Breast epithelium (tissue), 3 donors: ENCODE measurements at regions not wholly inside any gene's neighbourhood (a gene's known extent, or its start where the extent isn't known, plus 50 kb on each side); places are given as distances from the start of the nearest gene placed in this dataset.

Experiments
- POLR2AphosphoS5 ChIP-seq, 3 donors: sonication (generic); formaldehyde crosslinking; IDR thresholded peaks; one replicate each; pipeline ENCODE4 v1.6.1; 2017; ENCODE audit warnings: antibody characterized with exemption in 3 of 3
- TF ChIP-seq, protein P1 (sequence below), 3 donors: fragments of 450-650 bp; IDR thresholded peaks; one replicate each; pipeline ENCODE4 v1.5.1; 2016 to 2017; ENCODE audit warnings: antibody characterized with exemption in 3 of 3, mild to moderate bottlenecking in 3 of 3, moderate library complexity in 3 of 3

DNA sequence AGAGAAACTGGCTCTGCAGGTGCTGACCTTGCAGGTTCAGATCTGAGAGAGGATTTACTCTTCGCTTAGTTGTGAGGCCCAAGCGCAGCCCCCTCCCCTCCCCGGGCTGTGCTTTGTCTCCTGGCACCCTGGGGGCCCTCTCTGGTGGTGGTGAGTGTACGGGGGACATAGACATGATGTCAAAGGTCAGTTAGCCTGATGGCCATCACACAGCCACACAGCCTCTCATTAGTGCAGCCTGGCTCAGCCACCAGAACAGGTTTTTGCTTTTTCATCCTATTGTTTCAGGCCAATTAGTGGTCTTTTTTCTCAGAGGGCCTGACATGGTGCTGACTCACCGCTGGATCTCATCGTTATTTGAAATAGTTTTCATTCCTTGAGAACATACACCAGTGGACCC, 437.9 kb downstream of the AACS start:
- TF ChIP-seq, protein P1, sequence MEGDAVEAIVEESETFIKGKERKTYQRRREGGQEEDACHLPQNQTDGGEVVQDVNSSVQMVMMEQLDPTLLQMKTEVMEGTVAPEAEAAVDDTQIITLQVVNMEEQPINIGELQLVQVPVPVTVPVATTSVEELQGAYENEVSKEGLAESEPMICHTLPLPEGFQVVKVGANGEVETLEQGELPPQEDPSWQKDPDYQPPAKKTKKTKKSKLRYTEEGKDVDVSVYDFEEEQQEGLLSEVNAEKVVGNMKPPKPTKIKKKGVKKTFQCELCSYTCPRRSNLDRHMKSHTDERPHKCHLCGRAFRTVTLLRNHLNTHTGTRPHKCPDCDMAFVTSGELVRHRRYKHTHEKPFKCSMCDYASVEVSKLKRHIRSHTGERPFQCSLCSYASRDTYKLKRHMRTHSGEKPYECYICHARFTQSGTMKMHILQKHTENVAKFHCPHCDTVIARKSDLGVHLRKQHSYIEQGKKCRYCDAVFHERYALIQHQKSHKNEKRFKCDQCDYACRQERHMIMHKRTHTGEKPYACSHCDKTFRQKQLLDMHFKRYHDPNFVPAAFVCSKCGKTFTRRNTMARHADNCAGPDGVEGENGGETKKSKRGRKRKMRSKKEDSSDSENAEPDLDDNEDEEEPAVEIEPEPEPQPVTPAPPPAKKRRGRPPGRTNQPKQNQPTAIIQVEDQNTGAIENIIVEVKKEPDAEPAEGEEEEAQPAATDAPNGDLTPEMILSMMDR (IDR thresholded peaks at IDR 0.05) = no peak
- TF ChIP-seq POLR2AphosphoS5 (IDR thresholded peaks at IDR 0.05) = no peak
